ENCODE measurements at regions not wholly inside any gene's neighbourhood (a gene's known extent, or its start where the extent isn't known, plus 50 kb on each side); places are given as distances from the start of the nearest gene placed in this dataset.

DNA sequence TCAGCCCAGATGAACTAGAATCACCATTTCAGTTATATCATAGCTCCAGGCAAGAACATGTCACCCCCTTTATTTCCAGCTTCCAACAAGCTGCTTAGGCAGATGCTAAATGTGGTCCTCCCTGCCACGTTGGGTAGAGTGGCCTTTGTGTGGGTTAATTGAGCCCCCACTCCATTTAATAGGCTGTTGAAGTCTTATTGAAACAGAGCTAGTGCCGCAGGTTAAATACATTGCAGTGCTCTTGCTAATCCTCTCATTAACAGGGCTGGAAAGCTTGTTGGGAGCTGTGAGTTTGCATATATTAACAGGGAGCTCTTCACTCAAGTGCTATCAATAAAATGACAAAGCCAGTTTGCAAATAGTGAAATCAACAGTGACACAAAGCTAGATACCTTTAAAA is 248.4 kb upstream of the CMC1 start:
- CTCF ChIA-PET (ENCODE audit: low intra/inter-chr PET ratio) = no interaction called here
- no TSS peak for BruUV-seq (replicated peaks)
- intact Hi-C loops (cut with micrococcal nuclease) = no loop called here

More for the DNA sequence above, 248.4 kb upstream of the CMC1 start:
- no peak overlapping the region for H3K4me3 ChIP-seq
- 3% methylated on average over 2 of the region's 2 CpGs for WGBS (ENCODE audit: insufficient coverage, low coverage, missing lambda C conversion rate)
- no peak overlapping the region for H2AFZ ChIP-seq (ENCODE audit: low read depth, low read length)
- H3K9ac ChIP-seq (ENCODE audit: insufficient read depth in 1 of 2, low read depth in 2 of 2, low read length in 2 of 2) = no peak overlapping the region
- in situ Hi-C loops (cut with MboI) = no loop called here
- ATAC-seq (no peak), DNase-seq (ENCODE audit: extremely low read depth in 1 of 4, low spot score in 3 of 4) (no peak), FAIRE-seq (no peak)
- H3K36me3 ChIP-seq (ENCODE audit: control insufficient read depth, insufficient read depth, low read length) = no peaks in the 10 kb centered on the region
- H3K27me3 ChIP-seq (ENCODE audit: control insufficient read depth in 2 of 2, insufficient read depth in 2 of 2, low read length in 2 of 2) = no peaks in the 10 kb centered on the region
- H3K4me2 ChIP-seq (ENCODE audit: insufficient read depth, low read length) = no peak overlapping the region
- H4K20me1 ChIP-seq (replicated peaks; ENCODE audit: control insufficient read depth, insufficient read depth, low read length) = no peaks in the 10 kb centered on the region
- H3K9me1 ChIP-seq (ENCODE audit: control insufficient read depth, insufficient read depth, low read length) = no peaks in the 10 kb centered on the region
- H3K4me1 ChIP-seq (replicated peaks in 1 of 2; ENCODE audit: control insufficient read depth in 2 of 2, insufficient read depth in 2 of 2, low read length in 2 of 2) = no peaks in the 10 kb centered on the region
- H3K9me3 ChIP-seq (replicated peaks; ENCODE audit: control insufficient read depth, insufficient read depth, low read depth, low read length) = no peaks in the 10 kb centered on the region
- no peaks in the 10 kb centered on the region for H3K79me2 ChIP-seq (ENCODE audit: control insufficient read depth, insufficient read depth, low read length)
- TF ChIP-seq, protein P1, sequence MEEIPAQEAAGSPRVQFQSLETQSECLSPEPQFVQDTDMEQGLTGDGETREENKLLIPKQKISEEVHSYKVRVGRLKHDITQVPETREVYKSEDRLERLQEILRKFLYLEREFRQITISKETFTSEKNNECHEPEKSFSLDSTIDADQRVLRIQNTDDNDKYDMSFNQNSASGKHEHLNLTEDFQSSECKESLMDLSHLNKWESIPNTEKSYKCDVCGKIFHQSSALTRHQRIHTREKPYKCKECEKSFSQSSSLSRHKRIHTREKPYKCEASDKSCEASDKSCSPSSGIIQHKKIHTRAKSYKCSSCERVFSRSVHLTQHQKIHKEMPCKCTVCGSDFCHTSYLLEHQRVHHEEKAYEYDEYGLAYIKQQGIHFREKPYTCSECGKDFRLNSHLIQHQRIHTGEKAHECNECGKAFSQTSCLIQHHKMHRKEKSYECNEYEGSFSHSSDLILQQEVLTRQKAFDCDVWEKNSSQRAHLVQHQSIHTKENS (CRISPR knock-in tag; IDR thresholded peaks at IDR 0.05) = no peak
- TF ChIP-seq ZBTB1 (CRISPR knock-in tag; IDR thresholded peaks at IDR 0.05; ENCODE audit: borderline replicate concordance, low read depth) (no peak), ZNF583 (CRISPR knock-in tag; IDR thresholded peaks at IDR 0.05) (no peak), RBBP5 (IDR thresholded peaks at IDR 0.05; ENCODE audit: borderline replicate concordance, insufficient read depth, low read length, poor library complexity, severe bottlenecking) (no peak), ZNF121 (CRISPR knock-in tag; conservative IDR thresholded peaks at IDR 0.05) (no peak), THRAP3 (IDR thresholded peaks at IDR 0.05; ENCODE audit: borderline replicate concordance) (no peak), NCOR1 (IDR thresholded peaks at IDR 0.05) (no peak), ZNF507 (tag; conservative IDR thresholded peaks at IDR 0.05) (no peak), GABPB1 (CRISPR knock-in tag; IDR thresholded peaks at IDR 0.05) (no peak), JUN (IDR thresholded peaks at IDR 0.05; ENCODE audit: borderline replicate concordance, low read depth, low read length) (no peak), JUN (CRISPR knock-in tag; IDR thresholded peaks at IDR 0.05; ENCODE audit: borderline replicate concordance) (no peak), ZNF408 (CRISPR knock-in tag; IDR thresholded peaks at IDR 0.05; ENCODE audit: low read depth) (no peak), ZNF436 (CRISPR knock-in tag; IDR thresholded peaks at IDR 0.05) (no peak), MYNN (IDR thresholded peaks at IDR 0.05) (no peak), MYNN (CRISPR knock-in tag; IDR thresholded peaks at IDR 0.05) (no peak), ELF2 (CRISPR knock-in tag; IDR thresholded peaks at IDR 0.05) (no peak)
- TF ChIP-seq, protein P2, sequence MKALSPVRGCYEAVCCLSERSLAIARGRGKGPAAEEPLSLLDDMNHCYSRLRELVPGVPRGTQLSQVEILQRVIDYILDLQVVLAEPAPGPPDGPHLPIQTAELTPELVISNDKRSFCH (CRISPR knock-in tag; IDR thresholded peaks at IDR 0.05) = no peak
- TF ChIP-seq, protein P2 (tag; IDR thresholded peaks at IDR 0.05) = no peak
- TF ChIP-seq, protein P3, sequence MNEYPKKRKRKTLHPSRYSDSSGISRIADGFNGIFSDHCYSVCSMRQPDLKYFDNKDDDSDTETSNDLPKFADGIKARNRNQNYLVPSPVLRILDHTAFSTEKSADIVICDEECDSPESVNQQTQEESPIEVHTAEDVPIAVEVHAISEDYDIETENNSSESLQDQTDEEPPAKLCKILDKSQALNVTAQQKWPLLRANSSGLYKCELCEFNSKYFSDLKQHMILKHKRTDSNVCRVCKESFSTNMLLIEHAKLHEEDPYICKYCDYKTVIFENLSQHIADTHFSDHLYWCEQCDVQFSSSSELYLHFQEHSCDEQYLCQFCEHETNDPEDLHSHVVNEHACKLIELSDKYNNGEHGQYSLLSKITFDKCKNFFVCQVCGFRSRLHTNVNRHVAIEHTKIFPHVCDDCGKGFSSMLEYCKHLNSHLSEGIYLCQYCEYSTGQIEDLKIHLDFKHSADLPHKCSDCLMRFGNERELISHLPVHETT (CRISPR knock-in tag; conservative IDR thresholded peaks at IDR 0.05 in 1 of 2, IDR thresholded peaks at IDR 0.05 in 1 of 2) = no peak
- TF ChIP-seq, protein P4, sequence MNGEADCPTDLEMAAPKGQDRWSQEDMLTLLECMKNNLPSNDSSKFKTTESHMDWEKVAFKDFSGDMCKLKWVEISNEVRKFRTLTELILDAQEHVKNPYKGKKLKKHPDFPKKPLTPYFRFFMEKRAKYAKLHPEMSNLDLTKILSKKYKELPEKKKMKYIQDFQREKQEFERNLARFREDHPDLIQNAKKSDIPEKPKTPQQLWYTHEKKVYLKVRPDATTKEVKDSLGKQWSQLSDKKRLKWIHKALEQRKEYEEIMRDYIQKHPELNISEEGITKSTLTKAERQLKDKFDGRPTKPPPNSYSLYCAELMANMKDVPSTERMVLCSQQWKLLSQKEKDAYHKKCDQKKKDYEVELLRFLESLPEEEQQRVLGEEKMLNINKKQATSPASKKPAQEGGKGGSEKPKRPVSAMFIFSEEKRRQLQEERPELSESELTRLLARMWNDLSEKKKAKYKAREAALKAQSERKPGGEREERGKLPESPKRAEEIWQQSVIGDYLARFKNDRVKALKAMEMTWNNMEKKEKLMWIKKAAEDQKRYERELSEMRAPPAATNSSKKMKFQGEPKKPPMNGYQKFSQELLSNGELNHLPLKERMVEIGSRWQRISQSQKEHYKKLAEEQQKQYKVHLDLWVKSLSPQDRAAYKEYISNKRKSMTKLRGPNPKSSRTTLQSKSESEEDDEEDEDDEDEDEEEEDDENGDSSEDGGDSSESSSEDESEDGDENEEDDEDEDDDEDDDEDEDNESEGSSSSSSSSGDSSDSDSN (IDR thresholded peaks at IDR 0.05; ENCODE audit: borderline replicate concordance in 1 of 2, low read depth in 2 of 2, low read length in 2 of 2) = no peak
- POLR2A ChIA-PET = no interaction called here
- no peak overlapping the region for H3K27ac ChIP-seq (ENCODE audit: extremely low read depth, low read depth, low read length)

Measured in K562 (cell line).